PC-3 (cell line): ENCODE measurements at regions not wholly inside any gene's neighbourhood (a gene's known extent, or its start where the extent isn't known, plus 50 kb on each side); places are given as distances from the start of the nearest gene placed in this dataset.

ENCODE experiments used
- ATAC-seq: fragments of 200-7000 bp; cut with Tn5 transposase; 2 replicates; pipeline ENCODE4 v1.9.1; 2020; ENCODE audit warnings: mild to moderate bottlenecking, moderate library complexity
- BruUV-seq: library from RNA; stranded (reverse); fragments of 400-500 nt; replicated peaks from 2 replicates; lab custom pipeline; 2021; lab: Mats Ljungman, UMichigan
- CTCF ChIA-PET: fragments of 300-600 bp; sonication (Branson Sonifier 250); formaldehyde crosslinking; loops from one replicate; lab custom pipeline; 2022; ENCODE audit warnings: antibody characterized with exemption; lab: Charles Lee
- POLR2A ChIA-PET: fragments of 300-600 bp; sonication (Branson Sonifier 250); formaldehyde crosslinking; loops from one replicate; lab custom pipeline; 2022; ENCODE audit warnings: antibody characterized with exemption; ENCODE audit not compliant: unreplicated experiment; lab: Charles Lee
- DNase-seq: peaks from one replicate; pipeline ENCODE4 v3.0.0-alpha.2; 2015
- H2AFZ ChIP-seq: fragments of 300-600 bp; sonication (generic); 2 replicates; pipeline ENCODE4 v1.6.0; 2016; ENCODE audit warnings: antibody characterized with exemption, low read length
- H3F3A ChIP-seq: fragments of 300-600 bp; sonication (generic); one replicate; pipeline ENCODE4 v1.6.0; 2017; ENCODE audit warnings: antibody characterized with exemption, low read length, control low read depth, mild to moderate bottlenecking; ENCODE audit not compliant: unreplicated experiment
- H3K27ac ChIP-seq: fragments of 300-600 bp; sonication (generic); 2 replicates; pipeline ENCODE4 v1.5.1; 2016; ENCODE audit warnings: mild to moderate bottlenecking, low read length
- H3K27me3 ChIP-seq: fragments of 300-600 bp; sonication (generic); 2 replicates; pipeline ENCODE4 v1.6.1; 2016; ENCODE audit warnings: low read length, mixed read lengths
- H3K36me3 ChIP-seq: fragments of 300-600 bp; sonication (generic); 2 replicates; pipeline ENCODE4 v1.6.1; 2016; ENCODE audit warnings: low read depth, mixed run types, low read length, mixed read lengths
- H3K4me1 ChIP-seq: fragments of 300-600 bp; sonication (generic); 2 replicates; pipeline ENCODE4 v1.5.1; 2016; ENCODE audit warnings: low read length; ENCODE audit not compliant: insufficient read depth
- H3K4me2 ChIP-seq: fragments of 300-600 bp; sonication (generic); 2 replicates; pipeline ENCODE4 v1.6.0; 2016; ENCODE audit warnings: low read length
- H3K4me3 ChIP-seq: fragments of 300-600 bp; sonication (generic); 2 replicates; pipeline ENCODE4 v1.5.1; 2016; ENCODE audit warnings: mild to moderate bottlenecking, low read length, mixed read lengths
- H3K79me2 ChIP-seq: fragments of 300-600 bp; sonication (generic); 2 replicates; pipeline ENCODE4 v1.6.1; 2017; ENCODE audit warnings: low read length, mixed read lengths
- H3K9ac ChIP-seq: fragments of 300-600 bp; sonication (generic); 2 replicates; pipeline ENCODE4 v1.6.0; 2016; ENCODE audit warnings: mild to moderate bottlenecking, low read length
- H3K9me2 ChIP-seq: fragments of 300-600 bp; sonication (generic); replicated peaks from 2 replicates; pipeline ENCODE4 v1.6.1; 2016; ENCODE audit warnings: mixed run types, low read length, mixed read lengths
- H3K9me3 ChIP-seq: fragments of 300-600 bp; sonication (generic); 2 replicates; pipeline ENCODE4 v1.6.1; 2016; ENCODE audit warnings: low read length, mixed read lengths
- H4K20me1 ChIP-seq: fragments of 300-600 bp; sonication (generic); 2 replicates; pipeline ENCODE4 v1.6.1; 2016; ENCODE audit warnings: low read length, mixed read lengths
- EZH2 ChIP-seq: fragments of 300-600 bp; sonication (generic); IDR thresholded peaks from one replicate; pipeline ENCODE4 v1.6.1; 2017; ENCODE audit warnings: antibody characterized with exemption, mild to moderate bottlenecking, low read length; ENCODE audit not compliant: unreplicated experiment
- EZH2phosphoT487 ChIP-seq: fragments of 300-600 bp; sonication (generic); IDR thresholded peaks from 2 replicates; pipeline ENCODE4 v1.6.1; 2018; ENCODE audit warnings: mild to moderate bottlenecking, antibody characterized with exemption, low read length, borderline replicate concordance
- intact Hi-C: fragments of 100-400 bp; cut with micrococcal nuclease; formaldehyde crosslinking; loops from 2 replicates; pipeline ENCODE4 v1.9.0; 2023
- TF ChIP-seq, protein P1 (sequence below): fragments of 300-600 bp; sonication (generic); conservative IDR thresholded peaks from 2 replicates; pipeline ENCODE4 v1.5.1; 2017; ENCODE audit warnings: antibody characterized with exemption, low read depth, mild to moderate bottlenecking, low read length

GRCh38 chr13:65343898-65344663 is 1886.1 kb downstream of the PCDH9 start:
- POLR2A ChIA-PET = no interaction called here
- no peaks in the 10 kb centered on the region for H4K20me1 ChIP-seq
- H3K9me3 ChIP-seq = no peaks in the 10 kb centered on the region
- H3F3A ChIP-seq = no peaks in the 10 kb centered on the region
- no peak overlapping the region for H2AFZ ChIP-seq
- no peaks in the 10 kb centered on the region for H3K79me2 ChIP-seq
- no peak overlapping the region for H3K4me2 ChIP-seq
- no peak overlapping the region for H3K4me3 ChIP-seq
- intact Hi-C loops = no loop called here
- BruUV-seq = no TSS peak
- H3K27ac ChIP-seq = no peak overlapping the region
- no peak overlapping the region for H3K9ac ChIP-seq
- no peaks in the 10 kb centered on the region for H3K4me1 ChIP-seq
- H3K36me3 ChIP-seq = no peaks in the 10 kb centered on the region
- H3K27me3 ChIP-seq = no peaks in the 10 kb centered on the region
- no peak for ATAC-seq
- TF ChIP-seq EZH2 (no peak), EZH2phosphoT487 (no peak)
- TF ChIP-seq, protein P1, sequence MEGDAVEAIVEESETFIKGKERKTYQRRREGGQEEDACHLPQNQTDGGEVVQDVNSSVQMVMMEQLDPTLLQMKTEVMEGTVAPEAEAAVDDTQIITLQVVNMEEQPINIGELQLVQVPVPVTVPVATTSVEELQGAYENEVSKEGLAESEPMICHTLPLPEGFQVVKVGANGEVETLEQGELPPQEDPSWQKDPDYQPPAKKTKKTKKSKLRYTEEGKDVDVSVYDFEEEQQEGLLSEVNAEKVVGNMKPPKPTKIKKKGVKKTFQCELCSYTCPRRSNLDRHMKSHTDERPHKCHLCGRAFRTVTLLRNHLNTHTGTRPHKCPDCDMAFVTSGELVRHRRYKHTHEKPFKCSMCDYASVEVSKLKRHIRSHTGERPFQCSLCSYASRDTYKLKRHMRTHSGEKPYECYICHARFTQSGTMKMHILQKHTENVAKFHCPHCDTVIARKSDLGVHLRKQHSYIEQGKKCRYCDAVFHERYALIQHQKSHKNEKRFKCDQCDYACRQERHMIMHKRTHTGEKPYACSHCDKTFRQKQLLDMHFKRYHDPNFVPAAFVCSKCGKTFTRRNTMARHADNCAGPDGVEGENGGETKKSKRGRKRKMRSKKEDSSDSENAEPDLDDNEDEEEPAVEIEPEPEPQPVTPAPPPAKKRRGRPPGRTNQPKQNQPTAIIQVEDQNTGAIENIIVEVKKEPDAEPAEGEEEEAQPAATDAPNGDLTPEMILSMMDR = no peak
- no peak for DNase-seq
- CTCF ChIA-PET = no interaction called here
- H3K9me2 ChIP-seq = no peaks in the 10 kb centered on the region

- Histone ChIP-seq H2AFZ (no peak overlapping the region), H3K79me2 (no peaks in the 10 kb centered on the region), H3K9ac (no peak overlapping the region), H3K4me1 (no peaks in the 10 kb centered on the region), H3F3A (no peaks in the 10 kb centered on the region), H4K20me1 (no peaks in the 10 kb centered on the region), H3K36me3 (no peaks in the 10 kb centered on the region), H3K9me2 (no peaks in the 10 kb centered on the region), H3K9me3 (no peaks in the 10 kb centered on the region), H3K4me3 (no peak overlapping the region), H3K27me3 (no peaks in the 10 kb centered on the region), H3K27ac (no peak overlapping the region), H3K4me2 (no peak overlapping the region)
- ChIA-PET POLR2A (interaction anchor here (0.7 kb wide), 1 partner anchor 258 kb away, joined by 6 read pairs; no protein-coding TSS in a partner anchor), CTCF (no interaction called here)
- intact Hi-C loops = no loop called here
- DNase-seq (no peak), ATAC-seq (no peak)
- no TSS peak for BruUV-seq
- no peak for TF ChIP-seq EZH2
- TF ChIP-seq, protein P1 = no peak
- TF ChIP-seq EZH2phosphoT487 = no peak
Measured at GRCh38 chr13:65342541-65343337, 1887.4 kb downstream of the PCDH9 start.
